Pancreas (tissue), 10 donors: ENCODE measurements at regions not wholly inside any gene's neighbourhood (a gene's known extent, or its start where the extent isn't known, plus 50 kb on each side); places are given as distances from the start of the nearest gene placed in this dataset.

Experiments
- ATAC-seq, 4 donors: fragments of 200-7000 bp; cut with Tn5 transposase; one replicate each; pipeline versions ENCODE4 v1.8.0 to v1.9.1; 2020; ENCODE audit warnings: mild to moderate bottlenecking in 4 of 4, moderate library complexity in 4 of 4
- DNase-seq, 6 donors: peaks; one replicate each; pipeline ENCODE4 v3.0.0-alpha.2; 2020
- FAIRE-seq: peaks from 2 replicates; lab custom pipeline; 2012; peaks lifted over from hg19 to GRCh38; lab: Jason Lieb, UNC
- H3K27ac ChIP-seq, 4 donors: fragments of 200-600 bp; sonication (generic); 1 replicate in 3 of 4; 2 replicates in 1 of 4; pipeline versions ENCODE4 v1.5.0 to v1.8.0; 2020
- H3K27me3 ChIP-seq, 4 donors: fragments of 200-600 bp; one replicate each; pipeline ENCODE4 v1.8.0; 2021
- H3K36me3 ChIP-seq, 3 donors: fragments of 200-600 bp; sonication (generic) in 1 of 3; one replicate each; pipeline versions ENCODE4 v1.5.0 to v1.8.0; 2020 to 2021
- H3K4me1 ChIP-seq, 3 donors: fragments of 200-600 bp; one replicate each; pipeline ENCODE4 v1.8.0; 2021
- H3K4me3 ChIP-seq, 4 donors: fragments of 200-600 bp; sonication (generic) in 2 of 4; one replicate each; pipeline versions ENCODE4 v1.5.0 to v1.8.0; 2020 to 2021
- H3K9me3 ChIP-seq, 4 donors: fragments of 200-600 bp; one replicate each; pipeline ENCODE4 v1.8.0; 2021
- WGBS, 2 donors: extraction: QIAGEN DNeasy Blood & Tissue Kit; methylation state at CpG; one replicate each; pipeline ENCODE4 v1.1.7; 2013; 5-methylcytosine and 5-hydroxymethylcytosine counted together
- intact Hi-C, 3 donors: fragments of 100-400 bp; cut with DNase I; formaldehyde crosslinking; loops; one replicate each; pipeline versions ENCODE4 v1.11.1 to v1.14.2; 2022
- TF ChIP-seq, protein P1 (sequence below), 4 donors: fragments of 200-600 bp; sonication (generic) in 3 of 4; IDR thresholded peaks; one replicate each; pipeline versions ENCODE4 v1.5.0 to v1.8.0; 2021; ENCODE audit warnings: antibody characterized with exemption in 4 of 4
- donor health status: healthy with polysubstance abuse.
- donor health status: DM: no; HTN: no; CAD: no; lungs with moderate emphysema.
- donor health status: DM: no; HTN: no; CAD: no.
- donor health status: control.
- donor health status: control.
- donor health status: Bipolar disorder and iron deficiency.
- donor health status: DM: yes; HTN: yes; CAD: no.
- donor health status: DM: no; HTN: no; CAD: no.
- donor health status: DM: no; HTN: no; CAD: no.
- donor health status: DM: yes; HTN: yes; CAD: no.

GRCh38 chr5:29240379-29240778 is 1953.1 kb upstream of the CDH6 start:
- 66 to 85% methylated on average over 1 of the region's 1 CpG for WGBS, 2 donors
- TF ChIP-seq, protein P1, sequence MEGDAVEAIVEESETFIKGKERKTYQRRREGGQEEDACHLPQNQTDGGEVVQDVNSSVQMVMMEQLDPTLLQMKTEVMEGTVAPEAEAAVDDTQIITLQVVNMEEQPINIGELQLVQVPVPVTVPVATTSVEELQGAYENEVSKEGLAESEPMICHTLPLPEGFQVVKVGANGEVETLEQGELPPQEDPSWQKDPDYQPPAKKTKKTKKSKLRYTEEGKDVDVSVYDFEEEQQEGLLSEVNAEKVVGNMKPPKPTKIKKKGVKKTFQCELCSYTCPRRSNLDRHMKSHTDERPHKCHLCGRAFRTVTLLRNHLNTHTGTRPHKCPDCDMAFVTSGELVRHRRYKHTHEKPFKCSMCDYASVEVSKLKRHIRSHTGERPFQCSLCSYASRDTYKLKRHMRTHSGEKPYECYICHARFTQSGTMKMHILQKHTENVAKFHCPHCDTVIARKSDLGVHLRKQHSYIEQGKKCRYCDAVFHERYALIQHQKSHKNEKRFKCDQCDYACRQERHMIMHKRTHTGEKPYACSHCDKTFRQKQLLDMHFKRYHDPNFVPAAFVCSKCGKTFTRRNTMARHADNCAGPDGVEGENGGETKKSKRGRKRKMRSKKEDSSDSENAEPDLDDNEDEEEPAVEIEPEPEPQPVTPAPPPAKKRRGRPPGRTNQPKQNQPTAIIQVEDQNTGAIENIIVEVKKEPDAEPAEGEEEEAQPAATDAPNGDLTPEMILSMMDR (IDR thresholded peaks at IDR 0.05), result no peak
- no peaks in the 10 kb centered on the region for H3K4me1 ChIP-seq
- no peak overlapping the region for H3K4me3 ChIP-seq
- DNase-seq, result no peak
- H3K36me3 ChIP-seq, result no peaks in the 10 kb centered on the region
- H3K9me3 ChIP-seq, result no peaks in the 10 kb centered on the region
- ATAC-seq, result no peak
- no peak for FAIRE-seq
- H3K27ac ChIP-seq, result no peak overlapping the region
- H3K27me3 ChIP-seq, result no peaks in the 10 kb centered on the region
- intact Hi-C loops, result no loop called here

GRCh38 chr5:29239606-29240005 is 1953.9 kb upstream of the CDH6 start:
- 19 to 20% methylated on average over 4 of the region's 4 CpGs for WGBS, 2 donors
- FAIRE-seq, result no peak

DNA sequence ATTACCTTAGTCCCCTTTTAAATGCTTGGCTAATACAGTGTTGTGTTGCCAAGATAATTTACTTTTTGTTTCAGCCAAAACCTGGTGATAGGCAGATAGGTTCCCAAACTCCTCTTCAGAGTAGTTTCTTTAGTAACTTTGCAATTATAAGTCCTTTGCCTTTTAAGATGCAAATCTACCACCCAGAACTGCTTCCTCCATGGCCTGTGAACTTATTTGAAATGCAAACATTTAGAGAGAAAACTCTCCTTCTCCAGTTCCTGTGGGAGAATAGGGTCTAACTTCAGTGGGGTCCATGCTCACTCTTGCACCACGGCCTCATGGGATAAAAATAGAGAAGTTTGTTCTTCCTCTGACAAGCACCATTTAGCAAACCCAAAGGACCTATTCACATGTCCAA is 1955.4 kb upstream of the CDH6 start:
- H3K27ac ChIP-seq, result no peak overlapping the region
- H3K9me3 ChIP-seq, result no peaks in the 10 kb centered on the region
- no peak overlapping the region for H3K4me3 ChIP-seq
- H3K27me3 ChIP-seq, result no peaks in the 10 kb centered on the region
- H3K4me1 ChIP-seq, result no peaks in the 10 kb centered on the region
- H3K36me3 ChIP-seq, result no peaks in the 10 kb centered on the region
- WGBS, 2 donors, result 38 to 69% methylated on average over 1 of the region's 1 CpG
- DNase-seq (no peak), FAIRE-seq (no peak), ATAC-seq (no peak)
- TF ChIP-seq, protein P1 (IDR thresholded peaks at IDR 0.05), result no peak
- intact Hi-C loops, result no loop called here

More at GRCh38 chr5:29239606-29240005, 1953.9 kb upstream of the CDH6 start:
- TF ChIP-seq, protein P1 (IDR thresholded peaks at IDR 0.05), result no peak
- H3K36me3 ChIP-seq, result no peaks in the 10 kb centered on the region
- no peaks in the 10 kb centered on the region for H3K9me3 ChIP-seq
- H3K27ac ChIP-seq, result no peak overlapping the region
- H3K4me3 ChIP-seq, result no peak overlapping the region
- ATAC-seq (no peak), DNase-seq (no peak)
- no peaks in the 10 kb centered on the region for H3K4me1 ChIP-seq
- intact Hi-C loops, result no loop called here
- H3K27me3 ChIP-seq, result no peaks in the 10 kb centered on the region

GRCh38 chr5:29231154-29231553 is 1962.3 kb upstream of the CDH6 start:
- H3K27ac ChIP-seq, result no peak overlapping the region
- TF ChIP-seq, protein P1 (IDR thresholded peaks at IDR 0.05), result no peak
- no peaks in the 10 kb centered on the region for H3K4me1 ChIP-seq
- no peaks in the 10 kb centered on the region for H3K27me3 ChIP-seq
- WGBS, 2 donors, result 31 to 51% methylated on average over 1 of the region's 1 CpG
- intact Hi-C loops, result no loop called here
- FAIRE-seq, result no peak
- no peak for ATAC-seq
- no peak for DNase-seq
- H3K36me3 ChIP-seq, result no peaks in the 10 kb centered on the region
- H3K9me3 ChIP-seq, result no peaks in the 10 kb centered on the region
- H3K4me3 ChIP-seq, result no peak overlapping the region

DNA sequence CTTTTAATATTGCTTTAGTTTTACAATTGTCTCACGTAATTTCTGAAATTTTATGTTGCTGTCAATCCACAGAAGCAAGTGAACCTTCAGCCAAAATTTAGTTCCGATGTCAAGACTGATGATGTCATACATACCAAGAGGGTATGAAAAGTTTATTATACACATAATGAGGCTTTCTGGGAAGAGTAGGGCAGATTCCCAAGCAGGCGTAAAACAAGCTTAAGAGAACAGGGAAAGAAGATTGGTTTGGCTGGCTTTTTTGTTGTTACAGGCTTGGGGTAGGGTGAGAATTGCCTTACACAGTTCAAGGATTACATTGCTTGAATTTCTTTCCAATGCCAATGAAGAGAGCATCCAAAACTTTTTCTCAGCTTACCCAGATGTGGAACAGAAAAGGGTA is 1962.9 kb upstream of the CDH6 start:
- intact Hi-C loops, result no loop called here
- Histone ChIP-seq H3K36me3 (no peaks in the 10 kb centered on the region), H3K4me1 (no peaks in the 10 kb centered on the region), H3K27ac (no peak overlapping the region), H3K4me3 (no peak overlapping the region), H3K27me3 (no peaks in the 10 kb centered on the region), H3K9me3 (no peaks in the 10 kb centered on the region)
- 48 to 64% methylated on average over 3 of the region's 3 CpGs for WGBS, 2 donors
- TF ChIP-seq, protein P1 (IDR thresholded peaks at IDR 0.05), result no peak
- FAIRE-seq (no peak), ATAC-seq (no peak), DNase-seq (no peak)
